ENCODE measurements at regions not wholly inside any gene's neighbourhood (a gene's known extent, or its start where the extent isn't known, plus 50 kb on each side); places are given as distances from the start of the nearest gene placed in this dataset.

GRCh38 chr3:973340-973739, 119.5 kb upstream of the CNTN6 start:
- Histone ChIP-seq H3K9ac (ENCODE audit: control insufficient read depth, insufficient read depth, low read length) (no peak overlapping the region), H3K27me3 (replicated peaks in 1 of 2; ENCODE audit: control insufficient read depth in 2 of 2, insufficient read depth in 2 of 2, low read length in 1 of 2) (no peaks in the 10 kb centered on the region), H3K36me3 (ENCODE audit: control insufficient read depth in 2 of 2, insufficient read depth in 2 of 2, low read length in 1 of 2) (no peaks in the 10 kb centered on the region), H3K79me2 (ENCODE audit: control insufficient read depth, insufficient read depth, low read length) (no peaks in the 10 kb centered on the region), H3K9me3 (replicated peaks; ENCODE audit: control insufficient read depth, insufficient read depth, low read length) (no peaks in the 10 kb centered on the region), H3K4me3 (no peak overlapping the region), H2AFZ (ENCODE audit: control insufficient read depth, low read depth, low read length) (no peak overlapping the region), H4K20me1 (ENCODE audit: control insufficient read depth, insufficient read depth) (no peaks in the 10 kb centered on the region), H3K27ac (ENCODE audit: control insufficient read depth, insufficient read depth) (no peak overlapping the region), H3K4me2 (ENCODE audit: control insufficient read depth, insufficient read depth) (no peak overlapping the region), H3K4me1 (ENCODE audit: control insufficient read depth, insufficient read depth, low read length) (no peaks in the 10 kb centered on the region)
- no peak for FAIRE-seq
- no peak for ATAC-seq
- in situ Hi-C loops (cut with MboI) (no loop called here), intact Hi-C loops (cut with micrococcal nuclease; ENCODE audit: unreplicated experiment) (no loop called here)
- WGBS (ENCODE audit: insufficient coverage, insufficient replicate concordance, low lambda C conversion rate, missing lambda C conversion rate) = 0% methylated on average over 1 of the region's 1 CpG
- TF ChIP-seq SMAD5 (IDR thresholded peaks at IDR 0.05; ENCODE audit: low read depth) (no peak), HDAC6 (IDR thresholded peaks at IDR 0.05; ENCODE audit: unreplicated experiment) (no peak), MTA2 (IDR thresholded peaks at IDR 0.05; ENCODE audit: low read depth) (no peak), ESRRA (IDR thresholded peaks at IDR 0.05; ENCODE audit: low read length) (no peak), BMI1 (IDR thresholded peaks at IDR 0.05; ENCODE audit: borderline replicate concordance) (no peak), ZNF687 (IDR thresholded peaks at IDR 0.05) (no peak), KLF5 (IDR thresholded peaks at IDR 0.05; ENCODE audit: partially characterized antibody) (no peak), RBBP5 (conservative IDR thresholded peaks at IDR 0.05) (no peak), CBFB (IDR thresholded peaks at IDR 0.05; ENCODE audit: low read depth) (no peak), MEF2A (IDR thresholded peaks at IDR 0.05; ENCODE audit: insufficient read depth, low read depth, low read length) (no peak), KAT2A (conservative IDR thresholded peaks at IDR 0.05; ENCODE audit: control insufficient read depth, low read depth, low read length) (no peak), TCF7 (IDR thresholded peaks at IDR 0.05; ENCODE audit: borderline replicate concordance) (no peak), POU2F2 (IDR thresholded peaks at IDR 0.05; ENCODE audit: borderline replicate concordance, low read depth, low read length) (no peak), EZH2 (IDR thresholded peaks at IDR 0.05; ENCODE audit: borderline replicate concordance, control insufficient read depth, low read depth, low read length) (no peak)
- TF ChIP-seq, protein P1, sequence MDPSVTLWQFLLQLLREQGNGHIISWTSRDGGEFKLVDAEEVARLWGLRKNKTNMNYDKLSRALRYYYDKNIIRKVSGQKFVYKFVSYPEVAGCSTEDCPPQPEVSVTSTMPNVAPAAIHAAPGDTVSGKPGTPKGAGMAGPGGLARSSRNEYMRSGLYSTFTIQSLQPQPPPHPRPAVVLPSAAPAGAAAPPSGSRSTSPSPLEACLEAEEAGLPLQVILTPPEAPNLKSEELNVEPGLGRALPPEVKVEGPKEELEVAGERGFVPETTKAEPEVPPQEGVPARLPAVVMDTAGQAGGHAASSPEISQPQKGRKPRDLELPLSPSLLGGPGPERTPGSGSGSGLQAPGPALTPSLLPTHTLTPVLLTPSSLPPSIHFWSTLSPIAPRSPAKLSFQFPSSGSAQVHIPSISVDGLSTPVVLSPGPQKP (IDR thresholded peaks at IDR 0.05; ENCODE audit: low read depth, low read length) = no peak
- CTCF ChIA-PET = no interaction called here
- RAD21 ChIA-PET (ENCODE audit: unreplicated experiment) = interaction anchor here (0.7 kb wide), 1 partner anchor 55 kb away, joined by 3 read pairs; no protein-coding TSS in a partner anchor
- BruUV-seq (replicated peaks) = no TSS peak
- DNase-seq (ENCODE audit: low read depth, low spot score) = no peak
- POLR2A ChIA-PET = no interaction called here
- SMC1A ChIA-PET (ENCODE audit: uncharacterized antibody, unreplicated experiment) = interaction anchor here (1.2 kb wide), 1 partner anchor 9 kb away, joined by 6 read pairs; no protein-coding TSS in a partner anchor

All from GM12878 (cell line).